HG03108 (cell line): ENCODE measurements at regions not wholly inside any gene's neighbourhood (a gene's known extent, or its start where the extent isn't known, plus 50 kb on each side); places are given as distances from the start of the nearest gene placed in this dataset.
"Not testable (repeated sequence)": the region's sequence is repeated elsewhere in the genome, so short reads cannot be mapped to it uniquely, and the experiment has no call there.

ENCODE experiments used
- ATAC-seq: cut with Tn5 transposase; IDR thresholded peaks from one replicate; pipeline ENCODE4 v1.9.1; 2021; ENCODE audit warnings: moderate library complexity; ENCODE audit not compliant: unreplicated experiment

DNA sequence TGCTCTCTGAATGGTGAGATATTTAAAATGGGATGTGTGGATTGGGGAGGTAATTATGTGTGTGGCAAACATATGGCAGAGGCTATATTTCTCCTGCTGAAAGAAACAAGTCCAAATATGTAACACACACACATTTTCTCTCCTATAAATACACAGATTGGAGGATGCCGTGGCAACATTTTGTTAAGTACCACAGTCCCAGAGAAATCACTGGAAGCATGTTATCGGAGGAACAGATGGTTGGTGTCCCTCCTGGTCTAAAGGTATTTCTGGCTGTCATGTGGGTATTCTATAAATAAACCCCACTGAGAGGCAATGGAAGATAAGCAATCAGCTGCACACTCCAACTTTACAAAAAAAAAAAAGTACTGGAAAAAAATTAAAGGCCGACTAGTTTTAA lies 528.3 kb upstream of the BOD1L1 start:
- ATAC-seq: no peak

DNA sequence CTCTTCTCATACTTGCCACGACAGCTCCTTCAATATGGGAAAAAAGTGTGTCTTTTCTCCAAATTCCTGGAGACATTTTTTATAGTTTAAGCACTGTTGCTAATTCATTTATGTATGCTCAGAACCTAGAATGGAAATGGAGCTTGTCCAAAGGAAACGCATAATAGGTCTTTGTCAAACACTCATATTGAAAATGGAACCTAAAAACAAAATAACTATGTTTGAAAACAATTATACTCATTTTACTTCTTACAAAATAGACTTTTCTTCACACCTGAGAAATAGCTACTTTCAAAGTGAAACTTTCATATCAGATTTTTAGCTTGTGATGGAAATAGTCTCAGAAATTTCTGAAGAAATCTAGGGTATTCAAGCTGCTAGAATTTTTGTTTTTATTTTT lies 529.7 kb upstream of the BOD1L1 start:
- ATAC-seq: peak; percentile 37

DNA sequence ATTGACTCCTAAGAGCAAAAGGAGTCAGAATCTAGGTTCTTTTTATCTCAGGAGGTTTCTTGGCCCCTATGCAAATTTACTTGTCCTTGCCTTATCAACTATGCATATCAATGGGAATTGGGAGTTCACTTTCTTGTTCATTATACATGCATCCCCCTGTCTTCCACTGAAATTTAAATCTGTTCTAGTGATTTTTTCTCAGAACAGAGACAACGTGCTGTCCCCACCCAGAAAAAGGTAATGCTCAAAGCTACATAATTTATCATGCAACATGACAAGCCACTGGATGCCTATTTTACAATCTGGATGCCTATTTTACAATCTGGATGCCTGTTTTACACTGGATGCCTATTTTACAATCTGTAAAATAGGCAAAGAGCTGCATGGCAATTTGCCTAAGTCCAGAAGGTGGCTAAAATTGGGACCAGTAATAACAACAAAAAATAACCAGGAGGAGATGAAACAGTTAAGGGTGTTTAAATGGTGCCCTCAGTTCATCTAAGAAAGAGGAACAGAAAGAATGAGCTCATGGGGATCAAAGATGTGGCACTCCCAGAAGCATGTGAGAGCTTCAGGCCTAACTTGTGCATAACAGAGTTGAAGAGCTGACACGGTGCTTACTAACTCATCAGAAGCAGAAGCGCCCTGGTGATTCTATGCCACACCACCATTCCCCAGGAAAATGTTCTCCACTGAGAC lies 537.8 kb upstream of the BOD1L1 start:
- ATAC-seq: peak; percentile 96

DNA sequence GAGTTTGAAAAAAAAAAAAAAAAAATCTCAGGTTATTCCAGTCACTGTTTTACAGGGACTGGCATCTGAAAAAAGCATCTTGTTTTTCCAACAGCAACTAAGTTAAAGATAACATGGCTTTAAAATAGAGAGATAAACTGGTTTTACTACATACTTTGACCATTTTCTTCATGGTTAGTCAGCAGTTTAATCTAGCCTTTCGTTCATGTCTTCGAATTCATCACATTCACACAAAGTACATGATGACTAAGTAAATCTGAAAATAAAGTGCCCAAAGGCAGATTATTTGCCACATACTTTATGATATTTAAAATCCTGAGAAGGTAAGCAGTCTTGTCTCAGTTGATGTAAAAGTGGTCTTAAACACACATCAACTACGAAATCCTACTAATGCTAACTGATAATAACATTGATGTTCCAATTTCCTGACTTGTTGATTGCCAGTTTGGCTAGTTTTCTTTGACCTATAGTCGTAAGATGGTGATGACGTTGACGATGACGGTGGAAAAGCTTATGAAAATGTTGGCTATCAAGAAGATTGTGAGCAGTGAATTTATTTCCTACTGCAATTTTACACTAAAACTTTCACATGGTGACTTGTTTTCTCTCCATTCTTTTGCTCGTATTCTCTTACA lies 540.5 kb upstream of the BOD1L1 start:
- ATAC-seq: no peak

- peak; percentile 68 for ATAC-seq
Measured at GRCh38 chr4:14168919-14169318, 541.4 kb upstream of the BOD1L1 start.

DNA sequence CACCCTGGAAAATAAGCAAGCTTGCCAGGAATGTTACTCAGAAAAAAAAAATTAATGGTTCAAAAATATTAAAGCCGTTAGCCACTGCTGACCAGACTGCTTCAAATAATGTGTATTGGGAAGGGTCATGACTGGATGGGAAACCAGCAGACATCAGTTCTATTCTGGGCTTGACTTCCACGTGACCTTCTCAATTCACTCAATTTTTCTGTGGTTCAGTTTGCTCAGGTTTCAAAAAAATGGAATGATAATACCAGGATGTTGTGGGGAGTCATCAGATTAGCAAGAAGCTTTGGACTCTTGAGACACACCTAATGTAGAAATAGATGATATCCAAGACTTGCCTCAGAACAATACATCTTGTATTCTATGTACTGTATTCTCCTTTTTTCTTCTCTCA lies 541.9 kb upstream of the BOD1L1 start:
- ATAC-seq: no peak

- ATAC-seq: not testable (repeated sequence)
Measured at GRCh38 chr4:14169940-14170339, 542.4 kb upstream of the BOD1L1 start.

- ATAC-seq: no peak
Measured at GRCh38 chr4:14176613-14177012, 549.1 kb upstream of the BOD1L1 start.

DNA sequence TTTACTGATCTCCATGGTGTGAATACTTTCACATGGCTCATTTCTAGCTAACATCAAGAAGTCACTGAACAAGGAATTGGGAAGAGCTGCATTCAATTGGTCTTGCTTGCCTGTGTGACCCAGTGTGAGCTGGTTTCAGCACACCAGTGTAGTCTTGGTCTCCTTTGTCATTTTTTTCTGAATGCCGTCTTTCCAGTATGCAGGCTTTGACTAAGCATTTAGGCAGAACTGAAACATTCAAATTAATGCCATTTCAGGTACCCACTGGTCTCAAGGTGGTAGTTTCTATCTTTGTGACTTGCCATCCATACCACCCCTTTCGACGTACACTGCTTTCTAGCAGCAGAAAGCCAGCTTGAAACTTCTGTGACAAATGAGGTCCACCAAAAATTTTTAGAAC lies 550.5 kb upstream of the BOD1L1 start:
- peak; percentile 90 for ATAC-seq

- peak; percentile 70 for ATAC-seq
Measured at GRCh38 chr4:14178421-14178820, 550.9 kb upstream of the BOD1L1 start.

DNA sequence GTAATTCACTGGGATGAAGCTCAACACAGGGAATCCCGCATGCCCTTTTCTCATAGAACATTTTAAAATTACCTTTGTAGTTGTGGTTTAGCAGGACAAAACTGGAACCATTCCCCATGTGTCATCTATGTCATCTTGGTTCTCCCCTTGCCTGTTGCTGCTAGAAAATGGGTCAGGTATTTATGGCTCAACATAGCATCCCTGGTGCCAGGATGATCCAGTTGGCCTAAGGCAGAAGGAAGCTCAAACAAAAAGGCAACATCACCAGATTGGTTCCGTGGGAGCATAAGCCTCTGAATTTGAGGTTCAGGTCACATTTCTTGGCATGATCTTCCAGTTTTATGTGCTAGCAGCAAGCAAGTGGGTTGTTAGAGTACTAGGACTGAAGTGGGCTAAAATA lies 552.6 kb upstream of the BOD1L1 start:
- no peak for ATAC-seq

GRCh38 chr4:14180983-14181601 lies 553.6 kb upstream of the BOD1L1 start:
- no peak for ATAC-seq

- ATAC-seq: no peak
Measured at GRCh38 chr4:14182148-14182547, 554.6 kb upstream of the BOD1L1 start.

DNA sequence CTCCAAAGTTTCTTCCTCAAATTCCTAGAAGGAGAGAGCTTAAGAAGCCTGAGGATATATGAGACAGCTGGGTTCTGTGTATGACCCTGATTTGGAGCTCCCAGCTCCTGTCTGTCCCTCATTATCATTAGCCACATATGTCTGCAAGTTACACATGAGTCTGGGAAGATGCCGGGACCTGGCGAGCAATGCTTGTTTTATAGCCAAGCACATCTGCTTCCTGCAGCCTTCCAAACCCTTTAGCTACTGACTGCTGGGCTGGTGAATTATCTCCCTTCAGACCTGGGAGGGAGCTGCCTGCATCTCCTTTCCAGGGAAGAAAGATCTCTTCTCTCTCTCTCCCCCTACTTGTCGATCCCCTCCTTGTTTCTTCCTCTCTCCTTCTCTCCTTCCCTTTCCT lies 556.7 kb upstream of the BOD1L1 start:
- ATAC-seq: no peak

DNA sequence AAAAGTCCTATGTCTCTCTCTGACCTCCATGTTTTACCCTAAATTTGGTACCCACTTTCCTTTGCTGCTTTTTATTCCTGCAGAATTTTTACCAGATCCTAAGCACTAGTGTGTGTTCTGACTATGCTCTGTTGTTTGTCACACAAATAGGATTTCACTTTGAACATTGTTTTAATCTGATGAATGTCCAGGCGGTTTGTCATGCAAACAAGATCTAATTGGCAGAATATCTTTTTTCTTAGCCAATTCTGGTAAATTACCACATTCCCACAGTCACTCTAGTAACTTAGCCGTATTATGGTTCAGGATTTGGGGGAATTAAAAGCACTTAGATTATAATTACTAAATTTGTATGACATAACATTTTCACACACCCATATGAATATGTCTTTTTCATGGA lies 557.2 kb upstream of the BOD1L1 start:
- no peak for ATAC-seq

GRCh38 chr4:14188214-14188613 lies 560.7 kb upstream of the BOD1L1 start:
- no peak for ATAC-seq

DNA sequence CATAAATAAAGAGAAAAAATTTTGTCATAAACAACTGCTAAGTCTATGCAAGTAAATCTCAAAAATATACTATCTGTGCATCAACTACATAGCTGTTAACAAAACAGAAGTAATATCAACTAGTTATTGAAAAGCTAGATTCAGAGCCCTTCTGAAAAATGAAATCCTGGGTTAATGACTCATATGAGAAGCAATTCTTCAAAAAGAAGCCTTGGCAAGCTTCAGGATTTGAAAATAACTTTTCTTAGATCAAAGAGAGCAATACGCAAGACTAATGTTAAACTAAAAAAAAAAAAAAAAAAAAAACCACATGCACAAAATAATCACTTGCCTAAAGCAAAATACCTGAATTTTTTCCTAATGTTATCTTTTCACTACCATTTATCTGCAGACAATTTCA lies 566.1 kb upstream of the BOD1L1 start:
- no peak for ATAC-seq

DNA sequence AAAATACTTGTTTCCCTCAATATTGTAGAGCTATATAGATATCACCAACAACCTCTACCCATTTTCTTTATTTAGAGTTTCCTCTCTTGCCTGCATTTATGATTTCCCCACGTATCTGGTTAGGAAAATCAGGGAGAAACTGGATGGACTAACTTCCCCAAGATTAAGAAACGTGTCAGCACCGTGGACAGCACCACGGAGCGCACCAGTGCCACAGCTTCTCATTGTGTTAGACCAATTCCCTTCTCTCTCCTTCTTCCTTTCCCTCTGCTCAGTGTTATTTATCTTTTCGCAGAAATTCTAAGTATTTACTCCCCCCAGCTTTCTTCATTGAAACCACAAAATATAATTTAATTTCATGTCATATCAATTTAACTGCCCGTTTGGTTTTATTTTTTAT lies 568.6 kb upstream of the BOD1L1 start:
- no peak for ATAC-seq

DNA sequence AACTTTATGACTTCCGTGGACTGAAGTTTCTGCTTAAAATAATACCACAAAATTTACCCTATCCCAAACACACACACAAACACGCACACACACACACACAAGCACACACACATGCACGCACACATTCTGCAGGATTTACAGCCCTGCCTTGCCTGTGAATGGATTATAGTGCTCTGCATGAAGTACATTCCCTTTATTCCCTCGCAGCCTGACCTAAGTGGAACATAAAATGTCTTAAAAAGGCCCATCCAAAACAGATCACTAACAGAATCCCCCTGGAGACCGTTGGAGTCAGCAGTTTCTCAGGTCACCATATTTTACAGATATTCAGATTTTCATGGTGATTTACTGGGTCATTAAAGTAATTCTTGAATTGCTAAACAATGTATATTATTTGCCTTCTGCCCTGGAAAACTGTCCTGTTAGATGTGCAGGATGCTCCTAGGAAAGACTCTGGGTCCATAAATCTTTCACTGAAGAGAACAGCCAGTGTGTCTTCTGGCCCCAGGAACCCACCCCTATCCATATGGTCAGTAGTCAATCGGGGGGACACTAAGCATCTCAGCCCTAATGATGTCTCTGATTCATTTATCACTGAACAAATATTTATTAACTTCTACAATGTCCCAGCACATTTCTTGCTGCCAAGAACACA lies 587.7 kb upstream of the BOD1L1 start:
- no peak for ATAC-seq

DNA sequence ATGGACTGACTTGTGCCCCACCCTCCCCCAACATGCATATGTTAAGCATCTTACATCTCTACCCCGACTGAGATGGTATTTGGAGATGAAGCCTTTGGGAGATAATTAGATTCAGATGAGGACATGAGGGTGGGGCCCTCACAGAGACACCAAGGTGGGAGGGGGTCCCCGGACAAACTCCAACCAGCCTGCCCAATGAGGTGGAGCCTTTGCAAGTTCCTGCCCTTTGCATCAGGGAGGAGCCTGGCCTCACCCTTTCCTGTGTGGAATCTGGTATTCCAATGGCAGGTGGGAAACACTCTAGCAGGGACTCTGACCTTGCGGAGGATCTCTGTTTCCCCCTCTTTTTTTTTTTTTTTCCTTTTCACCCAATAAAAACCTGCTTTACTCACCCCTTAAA lies 589.9 kb upstream of the BOD1L1 start:
- no peak for ATAC-seq

- no peak for ATAC-seq
Measured at GRCh38 chr4:14218641-14219040, 591.1 kb upstream of the BOD1L1 start.

DNA sequence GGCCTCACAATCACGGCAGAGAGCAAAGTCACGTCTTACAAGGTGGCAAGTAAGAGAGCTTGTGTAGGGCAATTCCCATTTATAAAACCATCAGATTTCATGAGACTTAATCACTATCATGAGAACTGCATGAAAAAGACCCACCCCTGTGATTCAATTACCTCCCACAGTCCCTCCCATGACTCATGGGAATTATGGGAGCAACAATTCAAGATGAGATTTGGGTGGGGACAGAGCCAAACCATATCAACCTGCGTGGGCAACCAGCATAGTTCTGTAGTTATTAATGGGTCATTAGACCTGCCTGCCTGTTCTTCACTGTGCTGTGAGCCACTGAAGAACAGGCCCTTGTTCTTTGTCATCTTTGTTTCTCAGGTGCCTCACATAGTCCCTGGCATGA lies 593.7 kb upstream of the BOD1L1 start:
- ATAC-seq: no peak
